Osteoblast (primary cell): ENCODE measurements at regions not wholly inside any gene's neighbourhood (a gene's known extent, or its start where the extent isn't known, plus 50 kb on each side); places are given as distances from the start of the nearest gene placed in this dataset.

Experiments used
- DNase-seq: peaks from one replicate; pipeline ENCODE4 v3.0.0; 2011; ENCODE audit warnings: low spot score, mixed read lengths; ENCODE audit not compliant: insufficient read length; ENCODE audit errors: missing footprints
- H2AFZ ChIP-seq: 2 replicates; pipeline ENCODE4 v1.6.0; 2011; ENCODE audit warnings: mild to moderate bottlenecking, low read length
- H3K27ac ChIP-seq: 2 replicates; pipeline ENCODE4 v1.5.1; 2011; ENCODE audit warnings: mild to moderate bottlenecking, low read depth, low read length, moderate library complexity
- H3K27me3 ChIP-seq: 2 replicates; pipeline ENCODE4 v1.6.0; 2012; ENCODE audit warnings: mild to moderate bottlenecking, control low read depth, inconsistent platforms, low read length, moderate library complexity; ENCODE audit not compliant: insufficient read depth
- H3K36me3 ChIP-seq: 2 replicates; pipeline ENCODE4 v1.5.1; 2011; ENCODE audit warnings: mild to moderate bottlenecking, low read length, control low read depth, moderate library complexity; ENCODE audit not compliant: insufficient read depth
- H3K4me1 ChIP-seq: 2 replicates; pipeline ENCODE4 v1.5.1; 2011; ENCODE audit warnings: mild to moderate bottlenecking, low read length, control low read depth, moderate library complexity; ENCODE audit not compliant: insufficient read depth
- H3K4me2 ChIP-seq: 2 replicates; pipeline ENCODE4 v1.6.0; 2011; ENCODE audit warnings: mild to moderate bottlenecking, low read length; ENCODE audit not compliant: insufficient read depth
- H3K4me3 ChIP-seq: fragments of 200-600 bp; sonication (generic); 3 replicates; pipeline ENCODE4 v1.5.1; 2012; ENCODE audit warnings: mild to moderate bottlenecking, low read length, inconsistent platforms; ENCODE audit not compliant: insufficient read depth
- H3K79me2 ChIP-seq: 2 replicates; pipeline ENCODE4 v1.6.0; 2012; ENCODE audit warnings: mild to moderate bottlenecking, low read length, control low read depth, inconsistent platforms; ENCODE audit not compliant: insufficient read depth
- H3K9me3 ChIP-seq: 2 replicates; pipeline ENCODE4 v1.5.1; 2011; ENCODE audit warnings: low read depth, low read length, control low read depth
- H4K20me1 ChIP-seq: 2 replicates; pipeline ENCODE4 v1.6.0; 2012; ENCODE audit warnings: mild to moderate bottlenecking, low read length, control low read depth; ENCODE audit not compliant: insufficient read depth
- TF ChIP-seq, protein P1 (sequence below): IDR thresholded peaks from 2 replicates; pipeline ENCODE4 v1.5.1; 2011; ENCODE audit warnings: mild to moderate bottlenecking, low read depth, low read length, moderate library complexity; ENCODE audit errors: extremely low read depth

DNA sequence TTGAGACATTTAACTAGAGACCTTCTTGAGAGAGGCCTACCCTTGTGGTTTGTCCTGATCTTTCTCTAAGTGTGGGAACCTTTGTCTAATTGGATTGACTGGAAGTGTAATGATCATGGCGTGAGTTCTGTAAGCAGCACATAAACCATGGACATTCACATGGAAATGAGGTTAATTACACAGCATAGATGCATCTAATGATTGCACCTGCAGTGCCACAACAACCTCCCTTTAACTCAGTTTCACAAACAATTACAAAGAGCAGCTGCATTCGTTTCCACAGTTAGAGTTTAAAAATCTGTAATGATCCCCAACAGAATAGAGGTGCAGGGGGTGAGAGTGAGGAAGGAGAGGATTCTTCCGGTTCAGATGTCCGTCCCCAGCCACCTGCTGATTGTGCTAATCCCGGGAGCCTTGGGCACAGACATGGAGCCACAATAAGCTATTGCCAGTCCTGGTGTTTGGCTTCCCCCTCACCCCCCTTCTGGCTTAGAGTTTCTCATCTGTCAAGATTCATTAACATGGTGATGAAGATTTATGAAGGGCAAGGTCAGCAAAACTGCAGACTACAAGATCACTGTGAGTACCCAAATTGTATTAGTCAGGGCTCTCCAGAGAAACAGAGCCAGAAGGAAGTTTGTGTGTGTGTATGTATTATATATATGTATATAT, 659.2 kb upstream of the SOX9 start:
- Histone ChIP-seq H3K4me1 (no peaks in the 10 kb centered on the region), H3K9me3 (no peaks in the 10 kb centered on the region), H3K79me2 (no peaks in the 10 kb centered on the region), H2AFZ (no peak overlapping the region), H3K4me2 (no peak overlapping the region), H3K4me3 (no peak overlapping the region), H3K27me3 (no peaks in the 10 kb centered on the region), H4K20me1 (no peaks in the 10 kb centered on the region), H3K36me3 (no peaks in the 10 kb centered on the region), H3K27ac (no peak overlapping the region)
- TF ChIP-seq, protein P1, sequence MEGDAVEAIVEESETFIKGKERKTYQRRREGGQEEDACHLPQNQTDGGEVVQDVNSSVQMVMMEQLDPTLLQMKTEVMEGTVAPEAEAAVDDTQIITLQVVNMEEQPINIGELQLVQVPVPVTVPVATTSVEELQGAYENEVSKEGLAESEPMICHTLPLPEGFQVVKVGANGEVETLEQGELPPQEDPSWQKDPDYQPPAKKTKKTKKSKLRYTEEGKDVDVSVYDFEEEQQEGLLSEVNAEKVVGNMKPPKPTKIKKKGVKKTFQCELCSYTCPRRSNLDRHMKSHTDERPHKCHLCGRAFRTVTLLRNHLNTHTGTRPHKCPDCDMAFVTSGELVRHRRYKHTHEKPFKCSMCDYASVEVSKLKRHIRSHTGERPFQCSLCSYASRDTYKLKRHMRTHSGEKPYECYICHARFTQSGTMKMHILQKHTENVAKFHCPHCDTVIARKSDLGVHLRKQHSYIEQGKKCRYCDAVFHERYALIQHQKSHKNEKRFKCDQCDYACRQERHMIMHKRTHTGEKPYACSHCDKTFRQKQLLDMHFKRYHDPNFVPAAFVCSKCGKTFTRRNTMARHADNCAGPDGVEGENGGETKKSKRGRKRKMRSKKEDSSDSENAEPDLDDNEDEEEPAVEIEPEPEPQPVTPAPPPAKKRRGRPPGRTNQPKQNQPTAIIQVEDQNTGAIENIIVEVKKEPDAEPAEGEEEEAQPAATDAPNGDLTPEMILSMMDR = no peak
- DNase-seq = no peak

DNA sequence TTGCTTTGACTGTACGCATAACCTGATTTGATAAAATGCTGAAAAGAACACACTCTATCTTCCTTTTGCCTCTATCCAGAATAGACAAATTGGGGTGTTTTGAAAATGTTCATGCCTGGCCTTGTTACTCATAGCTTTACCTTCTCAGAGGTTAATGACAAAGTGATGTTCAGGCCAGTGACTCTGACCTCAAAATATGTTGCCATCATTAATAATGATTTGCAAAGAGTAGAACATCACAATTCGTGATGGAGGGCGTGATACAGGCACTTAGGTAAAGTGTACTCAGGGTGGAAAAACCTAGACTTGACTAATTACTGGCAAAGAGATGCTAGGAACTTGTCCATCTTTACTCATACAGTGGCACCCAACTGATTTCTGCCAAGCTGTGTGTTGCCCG, 656.6 kb upstream of the SOX9 start:
- no peak overlapping the region for H3K4me2 ChIP-seq
- TF ChIP-seq, protein P1 = no peak
- no peak overlapping the region for H2AFZ ChIP-seq
- no peaks in the 10 kb centered on the region for H3K27me3 ChIP-seq
- no peaks in the 10 kb centered on the region for H3K9me3 ChIP-seq
- H3K36me3 ChIP-seq = no peaks in the 10 kb centered on the region
- H3K4me3 ChIP-seq = no peak overlapping the region
- no peaks in the 10 kb centered on the region for H3K79me2 ChIP-seq
- no peaks in the 10 kb centered on the region for H3K4me1 ChIP-seq
- no peak for DNase-seq
- no peaks in the 10 kb centered on the region for H4K20me1 ChIP-seq
- no peak overlapping the region for H3K27ac ChIP-seq

DNA sequence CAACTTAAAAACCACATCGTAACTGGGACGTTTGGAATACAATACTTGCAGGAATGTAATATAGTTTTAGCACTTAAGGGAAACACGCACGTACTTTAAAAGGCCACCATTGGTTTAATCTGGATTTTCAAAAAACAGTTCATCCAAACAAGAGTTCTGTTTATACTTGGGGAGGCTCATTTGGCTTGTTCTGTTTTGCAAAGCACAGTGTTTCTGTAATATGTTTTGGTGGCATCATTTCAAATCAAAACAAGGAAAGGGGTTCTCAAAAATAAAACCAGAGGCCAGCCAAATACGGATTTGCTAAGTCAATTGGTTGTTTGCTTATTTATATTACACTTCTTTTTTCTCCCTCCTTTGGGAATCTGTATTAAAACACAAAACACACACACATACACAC, 656.1 kb upstream of the SOX9 start:
- Histone ChIP-seq H4K20me1 (no peaks in the 10 kb centered on the region), H3K4me2 (no peak overlapping the region), H3K79me2 (no peaks in the 10 kb centered on the region), H3K4me3 (no peak overlapping the region), H3K9me3 (no peaks in the 10 kb centered on the region), H3K36me3 (no peaks in the 10 kb centered on the region), H3K27ac (no peak overlapping the region), H2AFZ (no peak overlapping the region), H3K4me1 (no peaks in the 10 kb centered on the region), H3K27me3 (no peaks in the 10 kb centered on the region)
- TF ChIP-seq, protein P1 = no peak
- DNase-seq = no peak

DNA sequence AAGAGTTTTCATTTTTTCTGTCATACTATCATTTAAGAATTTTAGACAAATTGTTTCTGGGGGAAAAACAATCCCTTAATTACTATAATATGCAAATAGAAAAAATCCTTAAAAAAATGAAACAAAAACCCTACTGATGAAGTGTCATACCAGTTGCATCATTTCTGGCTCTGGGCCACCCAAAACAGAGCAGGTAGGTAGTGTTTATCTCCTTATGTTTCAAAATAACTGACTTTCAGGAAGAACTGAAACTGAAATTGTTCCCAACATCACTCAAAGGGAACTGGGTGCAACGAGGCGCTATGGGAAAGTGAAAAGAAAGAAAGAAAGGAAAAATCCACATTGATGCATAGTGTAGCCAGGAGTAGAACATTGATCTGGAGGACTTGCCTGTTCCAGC, 653.1 kb upstream of the SOX9 start:
- DNase-seq = no peak
- no peak overlapping the region for H3K4me3 ChIP-seq
- no peak overlapping the region for H3K27ac ChIP-seq
- H3K9me3 ChIP-seq = no peaks in the 10 kb centered on the region
- H4K20me1 ChIP-seq = no peaks in the 10 kb centered on the region
- TF ChIP-seq, protein P1 = no peak
- H3K4me2 ChIP-seq = no peak overlapping the region
- no peaks in the 10 kb centered on the region for H3K4me1 ChIP-seq
- H3K79me2 ChIP-seq = no peaks in the 10 kb centered on the region
- no peak overlapping the region for H2AFZ ChIP-seq
- no peaks in the 10 kb centered on the region for H3K36me3 ChIP-seq
- H3K27me3 ChIP-seq = no peaks in the 10 kb centered on the region
